Mesenchymal stem cell (in vitro differentiated cells and primary cell): ENCODE measurements at regions not wholly inside any gene's neighbourhood (a gene's known extent, or its start where the extent isn't known, plus 50 kb on each side); places are given as distances from the start of the nearest gene placed in this dataset.

Experiments used
- DNase-seq: peaks from one replicate; pipeline ENCODE4 v3.0.0-alpha.2; 2013
- H2AFZ ChIP-seq: one replicate; pipeline ENCODE4 v1.6.1; 2013; ENCODE audit warnings: low read depth, mild to moderate bottlenecking, control low read depth, inconsistent platforms, low read length, moderate library complexity
- H2AK5ac ChIP-seq: 2 replicates; pipeline ENCODE4 v1.6.1; 2013; ENCODE audit warnings: low read length, moderate library complexity, mild to moderate bottlenecking, inconsistent platforms; ENCODE audit not compliant: severe bottlenecking
- H2BK120ac ChIP-seq: one replicate; pipeline ENCODE4 v1.6.1; 2013; ENCODE audit warnings: low read depth, mild to moderate bottlenecking, inconsistent platforms, low read length, moderate library complexity
- H2BK12ac ChIP-seq, 2 experiments: one replicate each; pipeline ENCODE4 v1.6.1; 2013; ENCODE audit warnings: inconsistent platforms in 2 of 2, low read length in 2 of 2, mild to moderate bottlenecking in 2 of 2, moderate library complexity in 2 of 2, control low read depth in 1 of 2
- H2BK15ac ChIP-seq: one replicate; pipeline ENCODE4 v1.6.1; 2013; ENCODE audit warnings: mild to moderate bottlenecking, low read depth, inconsistent platforms; ENCODE audit not compliant: poor library complexity, severe bottlenecking
- H2BK5ac ChIP-seq: 2 replicates; pipeline ENCODE4 v1.6.1; 2013; ENCODE audit warnings: low read depth, mild to moderate bottlenecking, low read length, control low read depth, inconsistent platforms; ENCODE audit not compliant: poor library complexity, severe bottlenecking
- H3K14ac ChIP-seq, 2 experiments: one replicate each; pipeline ENCODE4 v1.6.1; 2013; ENCODE audit warnings: inconsistent platforms in 2 of 2, low read length in 2 of 2, control low read depth in 1 of 2, mild to moderate bottlenecking in 1 of 2, moderate library complexity in 1 of 2
- H3K18ac ChIP-seq, 2 experiments: one replicate each; pipeline ENCODE4 v1.6.1; 2013; ENCODE audit warnings: inconsistent platforms in 2 of 2, low read length in 2 of 2, control low read depth in 1 of 2, low read depth in 1 of 2, mild to moderate bottlenecking in 1 of 2
- H3K23ac ChIP-seq, 2 experiments: one replicate each; pipeline ENCODE4 v1.6.1; 2013; ENCODE audit warnings: inconsistent platforms in 2 of 2, low read length in 2 of 2, mild to moderate bottlenecking in 2 of 2, moderate library complexity in 2 of 2, control low read depth in 1 of 2
- H3K27ac ChIP-seq: 2 replicates; pipeline ENCODE4 v1.5.1; 2013; ENCODE audit warnings: mild to moderate bottlenecking, moderate library complexity, low read length, control low read depth, inconsistent platforms; ENCODE audit not compliant: poor library complexity, severe bottlenecking
- H3K27me3 ChIP-seq, 2 experiments: 2 replicates each; pipeline versions ENCODE4 v1.6.1 to v1.7.0; 2013; ENCODE audit warnings: low read length in 2 of 2, mild to moderate bottlenecking in 2 of 2, moderate library complexity in 2 of 2, control low read depth in 1 of 2, inconsistent platforms in 1 of 2; ENCODE audit not compliant: control insufficient read depth in 1 of 2, insufficient read depth in 1 of 2
- H3K36me3 ChIP-seq, 2 experiments: 2 replicates each; pipeline versions ENCODE4 v1.6.1 to v1.7.0; 2013; ENCODE audit warnings: low read length in 2 of 2, control low read depth in 1 of 2, inconsistent platforms in 1 of 2, low read depth in 1 of 2, mild to moderate bottlenecking in 1 of 2; ENCODE audit not compliant: insufficient read depth in 2 of 2, control insufficient read depth in 1 of 2
- H3K4ac ChIP-seq, 2 experiments: one replicate each; pipeline ENCODE4 v1.6.1; 2013; ENCODE audit warnings: inconsistent platforms in 2 of 2, low read length in 2 of 2, mild to moderate bottlenecking in 2 of 2, moderate library complexity in 2 of 2, control low read depth in 1 of 2, low read depth in 1 of 2
- H3K4me1 ChIP-seq: 2 replicates; pipeline ENCODE4 v1.6.1; 2013; ENCODE audit warnings: low read depth, low read length, control low read depth; ENCODE audit not compliant: control insufficient read depth, insufficient read depth
- H3K4me2 ChIP-seq: 2 replicates; pipeline ENCODE4 v1.6.1; 2013; ENCODE audit warnings: low read length, mild to moderate bottlenecking, inconsistent platforms; ENCODE audit not compliant: poor library complexity, severe bottlenecking
- H3K4me3 ChIP-seq, 2 experiments: 2 replicates each; pipeline versions ENCODE4 v1.5.1 to v1.7.0; 2013; ENCODE audit warnings: low read length in 2 of 2, mild to moderate bottlenecking in 2 of 2, control low read depth in 1 of 2, low read depth in 1 of 2; ENCODE audit not compliant: insufficient read depth in 1 of 2
- H3K79me1 ChIP-seq: replicated peaks from 2 replicates; pipeline ENCODE4 v1.6.1; 2013; ENCODE audit warnings: mild to moderate bottlenecking, control low read depth, low read length, inconsistent platforms; ENCODE audit not compliant: poor library complexity, severe bottlenecking
- H3K9ac ChIP-seq: 2 replicates; pipeline ENCODE4 v1.7.0; 2013; ENCODE audit warnings: mild to moderate bottlenecking, low read length, moderate library complexity
- H3K9me3 ChIP-seq: 2 replicates; pipeline ENCODE4 v1.7.0; 2013; ENCODE audit warnings: mild to moderate bottlenecking, low read length; ENCODE audit not compliant: control insufficient read depth
- H4K8ac ChIP-seq: one replicate; pipeline ENCODE4 v1.6.1; 2013; ENCODE audit warnings: inconsistent platforms, mild to moderate bottlenecking, low read length, moderate library complexity
- H4K91ac ChIP-seq: one replicate; pipeline ENCODE4 v1.6.1; 2013; ENCODE audit warnings: mild to moderate bottlenecking, low read length, inconsistent platforms
- WGBS: methylation state at CpG from one replicate; pipeline ENCODE4 v1.1.7; 2013; ENCODE audit warnings: mixed read lengths; 5-methylcytosine and 5-hydroxymethylcytosine counted together

DNA sequence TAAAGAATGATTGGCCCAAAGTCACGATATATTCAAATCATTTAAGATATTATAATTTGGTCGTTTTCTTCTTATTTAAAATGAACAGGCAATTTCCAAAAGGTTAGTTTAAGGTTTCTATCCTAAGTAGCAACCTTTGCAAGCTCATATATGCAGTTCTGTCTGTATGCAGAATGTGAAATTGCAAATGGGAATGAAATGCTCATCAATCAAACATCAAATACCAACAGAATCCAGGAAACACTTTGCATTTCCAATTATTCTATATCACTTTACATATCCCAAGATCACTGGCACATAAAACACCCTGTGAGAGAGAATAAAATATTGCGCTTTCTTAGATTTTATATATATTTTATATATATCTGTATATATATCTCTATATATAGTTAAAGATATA, 237.3 kb downstream of the NRIP1 start:
- Histone ChIP-seq H3K23ac (no peak overlapping the region), H2AFZ (no peak overlapping the region), H3K79me1 (no peaks in the 10 kb centered on the region), H4K91ac (no peak overlapping the region), H4K8ac (no peak overlapping the region), H3K4me1 (no peaks in the 10 kb centered on the region), H2BK5ac (no peak overlapping the region), H3K27me3 (no peaks in the 10 kb centered on the region), H2AK5ac (no peak overlapping the region), H3K18ac (no peak overlapping the region), H3K27ac (no peak overlapping the region), H2BK12ac (no peak overlapping the region), H3K36me3 (no peaks in the 10 kb centered on the region), H3K4me3 (no peak overlapping the region), H2BK120ac (no peak overlapping the region), H3K4me2 (no peak overlapping the region), H3K4ac (no peak overlapping the region), H3K9me3 (no peaks in the 10 kb centered on the region), H3K9ac (no peak overlapping the region), H2BK15ac (no peak overlapping the region), H3K14ac (no peak overlapping the region)
- WGBS, result no CpG with 5 or more reads among the region's 3 CpGs
- no peak for DNase-seq

DNA sequence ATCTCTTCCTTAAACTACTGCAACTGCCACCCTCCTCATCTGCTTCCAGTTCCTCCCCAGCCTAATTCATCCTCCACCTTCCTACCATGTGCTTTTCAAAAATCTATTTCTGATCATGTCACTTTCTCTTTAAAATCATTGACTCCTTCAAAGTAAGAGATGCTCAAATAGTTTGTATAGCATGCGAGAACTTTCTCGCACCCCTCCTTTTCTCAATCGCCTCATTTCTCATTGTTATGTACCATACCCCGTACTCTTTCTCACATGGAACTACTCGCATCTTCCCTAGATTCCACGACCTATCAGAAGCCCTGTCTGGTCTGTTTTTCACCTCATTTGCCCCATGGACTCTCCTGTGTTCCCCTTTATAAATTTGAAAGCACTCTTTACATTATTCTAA, 238.2 kb downstream of the NRIP1 start:
- H3K4ac ChIP-seq, result no peak overlapping the region
- H2BK15ac ChIP-seq, result no peak overlapping the region
- no peak overlapping the region for H3K23ac ChIP-seq
- no peak overlapping the region for H2BK5ac ChIP-seq
- no peak overlapping the region for H4K8ac ChIP-seq
- no peaks in the 10 kb centered on the region for H3K79me1 ChIP-seq
- H2AFZ ChIP-seq, result no peak overlapping the region
- DNase-seq, result no peak
- H3K4me1 ChIP-seq, result no peaks in the 10 kb centered on the region
- H2AK5ac ChIP-seq, result no peak overlapping the region
- H3K9ac ChIP-seq, result no peak overlapping the region
- H3K4me2 ChIP-seq, result no peak overlapping the region
- H3K27ac ChIP-seq, result no peak overlapping the region
- no peaks in the 10 kb centered on the region for H3K36me3 ChIP-seq
- no peak overlapping the region for H2BK12ac ChIP-seq
- no peaks in the 10 kb centered on the region for H3K27me3 ChIP-seq
- 89% methylated on average over 6 of the region's 6 CpGs for WGBS
- H2BK120ac ChIP-seq, result no peak overlapping the region
- no peak overlapping the region for H4K91ac ChIP-seq
- H3K9me3 ChIP-seq, result no peaks in the 10 kb centered on the region
- no peak overlapping the region for H3K4me3 ChIP-seq
- no peak overlapping the region for H3K14ac ChIP-seq
- no peak overlapping the region for H3K18ac ChIP-seq

DNA sequence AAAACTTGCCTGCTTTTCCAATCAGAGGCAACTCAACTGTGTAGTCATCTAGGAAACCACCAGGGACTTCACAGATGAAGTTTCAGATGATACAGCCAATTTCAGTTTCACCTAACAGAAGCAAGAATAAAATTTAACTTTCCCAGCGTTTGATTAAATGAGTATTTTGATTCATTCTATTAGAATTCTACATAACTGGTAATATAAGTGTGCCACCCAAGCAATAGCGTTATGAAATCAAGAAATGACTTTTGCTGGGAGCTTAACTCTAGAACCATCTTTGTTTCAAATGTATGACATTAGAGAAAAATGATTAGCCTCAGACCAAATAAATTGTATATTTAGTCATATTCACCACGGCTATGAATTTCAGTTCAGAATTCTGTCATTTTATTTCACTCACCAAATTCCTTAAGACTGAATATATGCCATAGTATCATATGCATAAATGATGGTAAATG, 239.3 kb downstream of the NRIP1 start:
- Histone ChIP-seq H3K14ac (no peak overlapping the region), H2AFZ (no peak overlapping the region), H3K4me3 (no peak overlapping the region), H2BK120ac (no peak overlapping the region), H2BK5ac (no peak overlapping the region), H2BK12ac (no peak overlapping the region), H3K4me2 (no peak overlapping the region), H3K27ac (no peak overlapping the region), H2BK15ac (no peak overlapping the region), H3K27me3 (no peaks in the 10 kb centered on the region), H3K9me3 (no peaks in the 10 kb centered on the region), H4K8ac (no peak overlapping the region), H3K23ac (no peak overlapping the region), H3K9ac (no peak overlapping the region), H3K79me1 (no peaks in the 10 kb centered on the region), H3K4ac (no peak overlapping the region), H3K4me1 (no peaks in the 10 kb centered on the region), H2AK5ac (no peak overlapping the region), H4K91ac (no peak overlapping the region), H3K18ac (no peak overlapping the region), H3K36me3 (no peaks in the 10 kb centered on the region)
- no peak for DNase-seq
- WGBS, result no CpG with 5 or more reads among the region's 3 CpGs

DNA sequence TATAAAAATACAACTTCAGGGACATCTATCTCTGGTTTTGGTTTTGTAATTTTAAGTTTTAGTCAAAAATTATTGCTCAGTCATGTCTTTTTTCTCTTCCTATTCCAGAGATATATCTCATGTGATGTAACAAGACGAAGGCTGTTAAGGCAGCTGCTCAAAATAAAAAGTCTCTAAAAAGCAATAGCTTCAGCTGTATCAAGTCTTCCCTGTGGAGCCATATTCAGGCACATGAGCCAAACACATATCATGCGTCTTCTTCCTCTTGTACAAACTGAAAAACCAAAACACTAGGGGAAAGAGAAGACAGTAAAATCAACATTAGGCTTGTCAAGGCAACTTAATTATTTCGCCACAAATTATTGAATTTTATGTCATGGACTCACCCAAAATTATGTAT, 240.7 kb downstream of the NRIP1 start:
- 98% methylated on average over 2 of the region's 3 CpGs for WGBS
- H3K27me3 ChIP-seq, result no peaks in the 10 kb centered on the region
- no peak overlapping the region for H2BK120ac ChIP-seq
- H3K9ac ChIP-seq, result no peak overlapping the region
- DNase-seq, result no peak
- H2BK15ac ChIP-seq, result no peak overlapping the region
- no peaks in the 10 kb centered on the region for H3K4me1 ChIP-seq
- H2AFZ ChIP-seq, result no peak overlapping the region
- H3K4me2 ChIP-seq, result no peak overlapping the region
- no peak overlapping the region for H3K18ac ChIP-seq
- H3K27ac ChIP-seq, result no peak overlapping the region
- H3K9me3 ChIP-seq, result no peaks in the 10 kb centered on the region
- no peaks in the 10 kb centered on the region for H3K36me3 ChIP-seq
- H3K23ac ChIP-seq, result no peak overlapping the region
- H2BK12ac ChIP-seq, result no peak overlapping the region
- H3K14ac ChIP-seq, result no peak overlapping the region
- no peak overlapping the region for H4K8ac ChIP-seq
- H3K4me3 ChIP-seq, result no peak overlapping the region
- H3K4ac ChIP-seq, result no peak overlapping the region
- no peaks in the 10 kb centered on the region for H3K79me1 ChIP-seq
- H2BK5ac ChIP-seq, result no peak overlapping the region
- no peak overlapping the region for H2AK5ac ChIP-seq
- no peak overlapping the region for H4K91ac ChIP-seq
